GM19239 (cell line): ENCODE measurements at regions not wholly inside any gene's neighbourhood (a gene's known extent, or its start where the extent isn't known, plus 50 kb on each side); places are given as distances from the start of the nearest gene placed in this dataset.

ENCODE experiments used
- DNase-seq: peaks from one replicate; pipeline ENCODE4 v3.0.0; 2011; ENCODE audit warnings: low spot score; ENCODE audit not compliant: insufficient read length
- FAIRE-seq: peaks from 2 replicates; lab custom pipeline; 2011; peaks lifted over from hg19 to GRCh38; lab: Jason Lieb, UNC

DNA sequence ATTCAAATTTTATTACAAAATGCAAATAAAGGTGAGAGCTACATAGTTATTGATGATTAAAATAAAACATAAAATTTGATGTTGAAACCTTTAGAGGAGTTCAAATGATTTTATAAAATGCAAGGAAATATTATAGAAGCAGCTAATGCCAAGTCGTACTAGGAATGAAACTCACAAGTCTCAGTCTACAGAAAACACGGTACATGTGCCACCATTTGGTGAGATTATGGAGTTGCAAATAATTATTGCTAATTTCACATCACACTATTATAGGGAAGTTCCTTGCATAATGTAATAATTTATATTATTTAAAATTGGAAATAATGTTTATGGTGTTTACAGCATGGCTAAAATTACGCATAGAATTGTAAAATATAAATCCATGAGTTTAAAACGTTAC, 1601.7 kb upstream of the TENM3 start:
- FAIRE-seq = no peak
- DNase-seq = no peak

DNA sequence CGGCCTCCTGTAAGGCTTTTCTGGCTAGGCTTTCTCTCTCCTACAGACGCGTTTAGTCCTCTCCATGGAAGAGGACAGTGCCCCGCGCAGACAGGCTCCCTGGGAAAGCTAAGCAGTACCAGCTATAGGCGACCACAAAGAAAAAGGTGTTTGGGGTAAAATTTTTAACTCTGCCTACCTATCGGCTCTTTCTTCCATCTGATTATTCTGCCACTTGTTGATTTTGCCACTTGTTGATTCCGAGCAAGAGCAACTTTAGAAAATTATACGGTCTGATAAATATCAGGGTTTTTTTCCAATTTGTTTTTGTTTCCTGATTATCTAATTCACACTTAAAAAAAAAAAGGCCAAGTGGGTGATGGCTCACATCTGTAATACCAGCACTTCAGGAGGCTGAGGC, 1600.5 kb upstream of the TENM3 start:
- no peak for DNase-seq
- no peak for FAIRE-seq

DNA sequence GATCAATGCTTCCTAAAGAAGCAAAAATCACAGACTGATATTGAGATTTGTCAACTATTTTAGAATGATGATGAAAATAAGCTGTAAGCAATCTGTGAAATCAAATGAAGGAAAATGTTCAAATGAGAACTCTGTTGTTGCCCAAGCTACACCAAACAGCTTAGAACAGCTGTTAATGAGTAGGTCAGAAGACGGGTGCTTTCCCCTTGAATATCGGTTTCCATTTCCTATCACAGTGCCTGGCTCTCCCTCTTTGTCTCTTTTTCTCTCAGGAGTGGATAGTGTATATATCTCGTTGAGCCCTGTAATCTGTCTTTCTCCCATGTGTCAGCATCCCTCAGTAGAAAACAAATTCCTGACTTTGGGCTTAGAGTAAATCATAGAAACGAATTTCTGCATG, 1592.9 kb upstream of the TENM3 start:
- FAIRE-seq (no peak), DNase-seq (no peak)

DNA sequence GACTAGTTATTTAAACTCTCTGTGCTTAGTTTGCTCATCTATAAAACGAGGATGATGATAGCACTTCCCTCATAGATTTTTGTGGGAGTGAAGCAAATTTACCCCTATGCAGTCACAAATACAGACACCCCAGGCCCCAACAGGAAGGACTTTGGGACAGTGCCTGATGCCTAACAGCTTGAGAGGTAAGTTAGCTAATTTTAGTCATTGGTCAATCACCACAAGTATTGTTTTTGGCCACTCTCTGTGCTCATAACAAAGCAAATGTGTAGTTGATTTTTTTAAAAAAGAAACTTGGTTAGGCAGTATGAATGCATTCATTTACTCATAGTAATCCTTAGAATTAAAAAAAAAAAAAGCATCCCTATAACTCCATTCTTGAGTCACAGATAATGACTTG, 1590.7 kb upstream of the TENM3 start:
- FAIRE-seq = no peak
- DNase-seq = no peak

DNA sequence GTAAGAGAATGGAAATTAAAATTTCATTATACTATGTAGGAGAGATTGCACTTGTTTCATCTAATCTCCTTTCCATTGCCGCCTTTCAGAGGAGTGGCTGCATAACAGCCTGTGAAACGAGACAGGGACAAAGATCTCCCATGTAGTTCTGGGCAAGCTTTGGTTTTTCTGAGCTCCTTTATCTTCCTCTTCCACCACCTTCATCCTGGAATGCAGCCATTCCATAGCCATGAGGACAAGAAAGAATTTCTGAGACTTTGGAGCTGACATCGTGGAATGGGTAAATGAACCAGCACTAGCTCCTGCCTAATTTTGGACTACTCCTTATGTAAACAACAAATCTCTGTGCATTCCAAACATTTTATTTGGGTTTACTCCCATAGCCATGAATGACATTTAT, 1587.3 kb upstream of the TENM3 start:
- FAIRE-seq (no peak), DNase-seq (no peak)

DNA sequence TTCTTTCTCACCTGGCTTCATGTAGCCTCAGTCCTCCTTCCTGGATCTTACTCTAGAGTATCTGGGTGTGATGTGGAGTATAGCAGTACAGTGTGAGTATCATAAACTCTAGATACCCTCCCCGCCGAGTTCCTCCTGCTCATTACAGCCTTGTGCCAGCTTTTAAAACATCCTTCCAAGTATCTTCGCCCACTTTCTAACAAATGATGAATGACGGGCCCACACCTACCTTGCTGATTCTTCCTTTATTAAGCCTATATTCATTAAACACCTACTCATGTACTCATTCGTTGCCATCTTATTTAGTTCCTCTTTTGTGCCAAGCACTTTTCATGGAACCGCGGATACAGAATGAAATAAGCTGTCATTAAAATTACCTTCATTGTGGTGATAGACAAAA, 1585.3 kb upstream of the TENM3 start:
- FAIRE-seq = no peak

DNA sequence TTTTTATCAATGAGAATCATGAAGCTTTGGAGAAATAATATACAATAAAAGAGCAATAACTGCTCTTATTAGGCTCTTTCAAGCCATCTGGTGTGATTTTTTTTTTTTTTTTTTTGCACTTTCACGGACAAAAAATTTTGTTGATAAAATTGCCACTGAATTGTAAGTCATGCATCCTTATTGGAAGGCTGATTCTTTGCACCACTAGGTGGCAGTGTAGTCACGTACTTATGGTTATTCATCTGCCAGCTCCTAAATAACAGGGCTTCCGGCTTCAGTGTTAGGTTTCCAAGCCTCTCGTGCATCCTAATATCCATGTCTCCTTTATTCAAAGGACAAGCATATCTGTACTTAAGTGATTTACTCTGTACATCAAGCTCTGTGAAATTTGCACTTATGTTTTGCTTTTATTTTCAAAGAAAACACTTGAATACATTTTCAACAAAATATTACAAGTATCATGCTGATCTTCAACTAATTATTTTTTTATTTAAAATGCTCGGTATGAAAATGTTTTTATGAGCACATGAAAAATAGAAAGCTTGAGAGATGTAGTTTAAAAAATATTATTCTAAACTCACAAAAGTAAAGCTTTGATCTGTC, 1578.3 kb upstream of the TENM3 start:
- DNase-seq = peak; percentile 16
- FAIRE-seq = peak; percentile 59

More for the DNA sequence above, 1585.3 kb upstream of the TENM3 start:
- no peak for DNase-seq

DNA sequence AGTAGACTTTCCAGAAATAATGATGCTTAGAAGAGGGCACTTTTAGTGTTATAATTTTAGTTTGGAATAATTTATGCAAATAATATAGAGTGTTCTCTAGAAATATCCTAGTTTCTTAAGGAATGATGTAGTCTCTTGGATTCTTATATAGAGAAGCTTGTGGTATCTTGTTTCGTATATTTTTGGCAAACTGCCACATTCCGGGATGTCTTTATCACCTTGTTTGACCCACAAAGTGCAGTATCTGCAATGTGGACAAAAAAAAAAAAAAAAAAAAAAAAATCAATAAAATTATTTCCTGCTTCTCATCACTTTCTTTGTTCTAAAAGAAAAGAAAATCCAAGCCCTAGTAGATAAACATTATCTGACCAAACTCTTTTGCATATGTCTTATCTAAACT, 1577.7 kb upstream of the TENM3 start:
- DNase-seq (no peak), FAIRE-seq (no peak)

DNA sequence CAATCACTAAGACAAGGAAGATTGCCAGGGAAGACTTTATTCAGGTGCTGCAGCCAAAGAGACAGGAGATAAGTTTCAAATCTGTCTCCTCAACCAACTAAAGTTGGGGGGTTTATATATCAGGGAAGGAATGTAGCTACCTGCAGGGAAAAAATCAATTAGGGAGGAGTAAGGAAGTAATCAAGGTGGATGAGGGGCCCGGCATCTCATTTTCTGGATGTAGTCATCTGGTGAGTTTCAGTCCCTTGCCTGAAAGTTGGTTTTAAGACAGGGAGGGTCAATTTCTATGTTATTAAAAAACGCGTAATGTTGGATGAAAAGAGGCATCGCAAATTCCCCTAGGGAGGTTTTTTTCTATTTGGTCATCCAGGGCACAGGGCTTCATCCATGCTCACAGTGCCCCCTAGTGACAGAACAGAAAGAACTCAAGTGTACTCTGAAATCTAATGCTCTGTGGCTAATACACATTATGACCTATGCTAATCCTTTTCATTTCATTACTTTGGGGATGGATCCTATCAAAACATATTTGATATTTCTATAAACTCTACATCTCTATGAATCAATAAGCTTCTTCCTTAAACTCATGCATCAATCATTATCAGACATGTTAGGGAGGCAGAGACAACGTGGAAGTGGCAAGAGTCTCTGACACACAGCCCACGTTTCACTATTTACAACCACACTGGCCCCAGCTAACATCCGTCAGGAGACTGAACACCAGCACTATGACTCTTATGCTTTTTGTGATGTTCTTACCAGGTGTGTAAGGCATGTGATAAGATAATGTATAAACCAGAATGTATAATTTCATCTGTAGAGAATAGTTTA, 1577.0 kb upstream of the TENM3 start:
- peak; percentile 55 for FAIRE-seq
- peak; percentile 15 for DNase-seq

DNA sequence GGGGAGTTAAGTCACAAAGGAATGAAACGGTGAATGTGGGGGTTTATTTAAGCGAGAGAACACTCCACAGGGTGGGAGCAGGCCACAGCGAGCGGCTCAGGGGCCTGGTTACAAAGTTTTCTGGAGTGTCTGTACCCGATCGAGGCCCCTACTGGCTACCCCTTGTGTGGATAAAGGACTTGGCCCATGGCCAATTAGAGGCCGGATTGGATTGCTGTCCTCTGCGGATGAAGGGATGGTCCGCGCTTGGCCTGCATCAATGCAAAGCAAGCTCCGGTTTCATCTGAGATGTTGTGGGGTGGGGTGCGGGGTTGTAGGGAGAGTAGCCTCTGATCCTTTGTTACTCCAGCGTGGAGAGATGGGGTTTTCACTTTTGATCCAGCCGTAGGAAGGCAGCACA, 1574.5 kb upstream of the TENM3 start:
- no peak for DNase-seq
- no peak for FAIRE-seq

DNA sequence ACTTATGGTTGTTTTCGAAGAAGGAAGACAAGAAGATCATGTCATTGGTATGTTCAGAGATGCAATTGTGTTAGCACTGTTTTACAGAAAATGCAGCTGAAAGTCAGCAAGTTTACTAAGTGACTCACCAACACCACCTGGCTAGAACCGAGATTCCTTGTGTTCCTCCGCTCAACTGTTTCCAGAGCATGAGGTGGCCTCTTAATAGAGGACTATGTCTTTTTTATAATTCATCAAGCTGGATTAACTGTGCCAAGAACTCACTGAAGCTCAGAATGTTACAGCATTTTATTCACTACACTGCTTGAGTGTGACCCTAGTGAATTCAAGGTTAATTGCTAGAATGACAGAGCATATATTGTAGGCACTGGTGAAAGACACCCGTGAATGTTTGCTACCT, 1573.5 kb upstream of the TENM3 start:
- no peak for FAIRE-seq
- no peak for DNase-seq

DNA sequence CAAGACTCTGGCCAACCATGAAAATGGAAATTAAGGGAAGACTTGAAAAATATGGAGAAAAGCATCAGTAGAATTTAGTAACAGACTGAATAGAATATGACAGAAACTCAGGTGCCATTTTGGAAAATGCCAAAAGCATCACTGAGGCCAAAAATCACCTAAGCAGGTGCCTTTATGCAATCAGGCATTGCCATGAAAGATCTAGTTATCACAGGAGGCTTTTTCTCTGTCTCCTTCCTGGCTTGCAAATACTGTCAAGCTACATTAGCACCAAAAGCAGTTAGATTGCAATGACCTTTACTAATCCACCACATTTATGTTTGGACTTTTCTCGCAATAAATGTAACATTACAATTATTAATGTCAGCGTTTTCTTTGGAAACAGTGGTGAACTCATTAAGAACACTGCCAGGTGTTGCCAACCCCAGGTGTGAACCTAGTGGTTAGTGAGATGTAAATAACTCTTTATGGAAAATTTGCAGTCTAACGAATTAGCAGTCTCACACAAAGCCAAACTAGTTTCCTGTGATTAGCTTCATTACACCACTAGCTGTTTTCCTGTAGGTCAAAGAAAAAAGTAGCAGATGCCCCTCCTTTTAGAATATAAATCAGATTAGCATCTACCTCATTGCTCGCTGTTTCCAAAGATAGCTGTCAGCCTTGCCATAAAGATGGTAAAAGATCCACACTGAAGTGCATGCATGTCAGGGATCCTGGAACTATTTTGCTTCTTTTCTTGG, 1568.4 kb upstream of the TENM3 start:
- FAIRE-seq (no peak), DNase-seq (no peak)

DNA sequence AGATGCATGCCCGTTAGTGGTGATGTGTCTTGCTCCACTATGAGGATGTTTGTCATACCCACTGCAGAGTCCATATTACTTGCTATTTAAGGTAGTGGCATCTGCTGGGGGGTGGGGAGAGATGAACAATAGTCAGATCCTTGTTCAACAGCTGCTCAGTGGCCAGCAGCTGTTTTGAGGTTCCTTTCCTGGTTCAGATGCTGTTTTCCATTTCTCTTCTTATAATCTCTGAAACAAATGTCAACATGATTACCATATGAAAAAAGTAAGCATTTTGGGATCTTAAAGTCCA, 1567.9 kb upstream of the TENM3 start:
- FAIRE-seq = no peak
- DNase-seq = no peak

DNA sequence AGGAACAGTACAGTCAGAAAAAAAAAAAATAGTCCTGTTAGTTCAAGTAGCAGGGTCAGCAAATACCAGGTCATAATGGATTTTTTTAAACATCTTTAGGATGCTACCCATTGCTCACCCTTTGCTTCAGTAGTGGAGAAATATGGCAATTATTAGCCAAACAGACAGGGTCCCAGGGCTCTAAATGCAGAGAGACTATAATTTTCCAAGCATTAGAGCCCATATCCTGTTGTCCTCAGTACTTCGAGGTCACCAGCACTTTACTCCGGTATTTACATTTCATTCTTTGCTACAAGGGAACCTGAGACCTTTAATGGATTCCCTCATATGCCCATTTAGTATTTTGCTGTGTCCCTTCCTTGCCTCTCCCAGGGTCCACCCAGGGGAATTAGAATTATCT, 1562.9 kb upstream of the TENM3 start:
- no peak for FAIRE-seq

DNA sequence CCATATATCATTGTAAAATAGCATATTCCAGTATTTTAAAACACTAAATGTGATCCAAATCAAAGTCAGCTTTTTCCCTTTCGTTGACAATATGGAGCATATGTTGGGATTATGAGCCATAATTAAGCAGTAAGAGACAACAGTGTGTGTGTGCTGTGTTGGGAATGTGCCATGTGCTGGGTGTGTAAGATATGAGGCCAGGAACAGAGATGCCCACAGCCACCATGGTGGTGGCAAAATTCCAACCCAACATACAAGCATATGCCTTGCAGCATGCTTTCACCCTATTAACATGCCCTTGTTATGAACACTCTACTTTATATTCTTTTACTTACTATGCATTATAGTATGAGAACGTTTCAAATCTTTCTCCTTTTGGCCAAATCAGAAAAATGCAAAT, 1560.4 kb upstream of the TENM3 start:
- FAIRE-seq = no peak
- no peak for DNase-seq

More for the DNA sequence above, 1562.9 kb upstream of the TENM3 start:
- DNase-seq = no peak

DNA sequence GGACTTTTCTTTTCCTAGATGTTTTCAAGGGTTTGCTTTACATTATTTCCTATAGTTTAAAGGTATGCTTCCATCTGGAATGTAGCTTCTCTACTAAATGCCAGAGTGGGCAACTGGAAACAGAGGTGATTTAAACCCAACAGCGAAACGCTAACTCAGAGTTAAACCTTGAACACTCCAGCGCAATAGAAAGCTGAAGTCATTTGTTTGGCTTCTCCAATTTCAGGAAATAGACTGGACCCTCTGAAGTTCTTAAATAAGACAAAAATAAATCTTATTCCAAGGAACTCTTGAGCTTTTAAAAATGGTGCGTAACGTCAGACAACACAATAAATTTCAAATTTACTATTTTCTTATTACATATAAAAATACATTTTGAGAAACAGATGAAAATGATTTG, 1560.0 kb upstream of the TENM3 start:
- no peak for FAIRE-seq
- no peak for DNase-seq

DNA sequence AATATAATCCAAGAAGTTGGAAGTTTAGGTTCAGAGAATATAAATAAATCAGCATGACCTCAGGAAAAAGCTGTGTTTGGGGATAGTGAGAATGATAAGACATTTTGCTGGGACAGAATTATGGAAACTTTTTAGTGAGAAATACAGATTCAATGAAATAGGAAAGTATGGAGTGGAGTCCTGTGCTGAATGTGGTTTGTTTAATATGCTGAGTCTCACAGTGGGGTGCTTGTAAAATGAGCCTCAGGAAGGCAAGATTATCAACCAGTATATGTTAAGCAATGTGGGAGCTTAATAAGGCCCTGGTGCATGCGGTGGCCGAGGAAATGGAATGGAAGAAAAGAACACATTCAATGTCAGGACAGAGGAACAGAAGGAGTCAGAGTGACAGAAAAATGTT, 1554.7 kb upstream of the TENM3 start:
- DNase-seq (no peak), FAIRE-seq (no peak)

DNA sequence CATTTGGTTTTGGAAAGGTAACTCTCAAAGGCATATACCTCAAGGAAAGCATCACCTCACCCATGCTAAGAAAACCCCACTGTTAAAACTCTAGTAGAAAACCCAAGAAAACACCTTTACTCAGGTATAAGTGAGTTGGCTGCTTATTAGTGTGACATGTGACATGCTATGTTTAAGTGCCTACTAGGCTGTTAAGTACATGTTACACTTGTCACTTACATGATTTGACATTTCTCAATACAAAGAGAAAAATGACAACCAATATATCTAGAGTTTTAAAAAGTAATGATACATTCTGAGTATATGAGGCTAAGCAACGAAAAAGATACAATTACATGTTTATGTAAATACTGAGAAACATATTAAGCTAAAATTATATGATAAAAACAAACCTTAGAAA, 1548.3 kb upstream of the TENM3 start:
- no peak for FAIRE-seq
- DNase-seq = no peak

DNA sequence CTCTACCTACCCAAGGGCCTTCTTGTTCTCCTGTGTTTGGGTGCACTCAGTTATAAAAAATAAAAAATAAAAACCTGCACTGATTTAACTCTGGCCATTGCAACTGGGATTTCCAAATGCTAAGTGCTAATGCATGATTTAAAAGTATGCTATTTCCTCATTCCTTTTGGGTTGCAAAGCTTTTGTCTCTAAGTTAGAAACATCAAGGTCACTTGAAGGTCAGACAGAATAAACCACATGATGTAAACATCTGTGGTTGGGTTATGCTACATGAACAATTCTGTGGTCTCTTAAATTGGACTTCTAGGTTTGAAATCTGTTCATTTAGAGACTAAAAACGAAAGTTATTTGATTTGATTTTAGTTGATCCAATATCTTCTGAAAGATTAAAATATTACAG, 1547.4 kb upstream of the TENM3 start:
- FAIRE-seq (no peak), DNase-seq (no peak)

DNA sequence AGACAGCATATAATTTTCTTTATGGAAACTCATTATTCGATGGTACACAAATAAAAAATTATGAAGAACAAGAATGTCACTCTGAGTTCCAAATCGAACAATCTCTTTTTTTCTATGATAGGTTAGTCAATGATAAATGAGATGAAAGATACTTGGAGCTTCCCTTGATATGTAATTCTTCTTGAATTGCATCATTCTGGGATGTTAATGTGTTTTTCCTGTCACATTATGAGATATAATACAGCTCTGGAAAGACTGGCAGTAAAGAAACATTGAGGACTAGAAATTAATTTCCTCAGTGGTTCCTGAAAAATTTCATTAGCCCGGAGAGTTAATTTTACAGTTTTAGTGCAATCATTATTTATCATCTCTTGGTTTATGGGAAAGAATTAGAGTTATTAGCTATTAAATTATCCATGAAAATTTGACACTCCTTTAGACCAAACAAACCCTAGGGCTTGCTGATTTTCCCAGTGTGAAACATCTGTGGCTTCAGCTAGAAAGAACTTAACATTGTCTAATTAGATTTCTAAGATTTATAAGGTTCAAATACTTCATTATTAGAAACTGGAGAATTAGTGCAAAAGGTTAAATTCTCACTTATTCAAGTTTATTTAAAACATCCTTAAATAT, 1546.6 kb upstream of the TENM3 start:
- DNase-seq (no peak), FAIRE-seq (no peak)

DNA sequence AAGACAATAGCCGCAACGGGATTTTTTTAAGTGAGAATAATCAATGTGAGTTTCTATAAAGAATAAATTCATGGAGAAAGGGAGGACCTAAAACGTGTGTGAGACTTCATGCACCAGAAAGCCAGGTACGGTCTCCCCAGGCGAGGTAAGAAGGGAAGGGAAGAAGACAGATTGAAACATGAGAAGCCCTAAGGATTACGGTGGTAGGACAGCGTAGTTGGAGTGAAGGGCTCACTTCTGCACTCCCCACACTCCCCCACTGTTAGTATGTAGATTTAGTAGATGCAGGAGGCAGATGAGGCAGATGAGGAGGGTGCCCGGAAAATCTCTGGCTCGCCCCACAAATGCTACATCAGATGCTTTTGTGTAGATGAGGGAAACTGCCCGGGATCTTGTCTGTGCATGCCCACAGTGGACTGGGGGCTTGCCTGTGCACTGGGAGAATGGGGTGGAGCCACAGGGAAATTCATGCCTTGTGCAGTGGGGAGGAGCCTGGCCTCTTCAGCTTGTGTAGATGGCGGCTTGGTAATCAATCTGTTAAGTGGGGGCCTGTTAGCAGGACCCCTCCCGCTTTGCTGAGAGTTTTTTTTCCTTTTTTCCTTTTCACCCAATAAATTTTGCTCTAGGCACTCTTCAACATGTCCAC, 1544.5 kb upstream of the TENM3 start:
- no peak for DNase-seq
- FAIRE-seq = no peak
